ENCODE measurements at regions not wholly inside any gene's neighbourhood (a gene's known extent, or its start where the extent isn't known, plus 50 kb on each side); places are given as distances from the start of the nearest gene placed in this dataset.

- 28 to 41% methylated on average over 11 to 12 of the region's 13 CpGs for WGBS, 2 experiments (ENCODE audit: low coverage in 1 of 2, low lambda C conversion rate in 2 of 2, missing lambda C conversion rate in 2 of 2)
- Histone ChIP-seq H3K9me3 (ENCODE audit: low read depth) (no peaks in the 10 kb centered on the region), H3K4me1 (ENCODE audit: insufficient read depth) (peaks cover 10% of the 10 kb centered on the region; the same call in 1 of the 2 replicates), H3K27me3 (replicated peaks; ENCODE audit: insufficient read depth) (no peaks in the 10 kb centered on the region), H3K9me2 (ENCODE audit: insufficient read depth) (no peaks in the 10 kb centered on the region), H4K20me1 (ENCODE audit: insufficient read depth) (no peaks in the 10 kb centered on the region), H3F3A (ENCODE audit: insufficient read depth) (peaks cover 8% of the 10 kb centered on the region), H3K27ac (no peak overlapping the region), H3K4me3 (no peak overlapping the region), H3K9ac (no peak overlapping the region), H2AFZ (peak overlapping the region; percentile 77; the same call in 1 of the 2 replicates), H3K4me2 (ENCODE audit: unreplicated experiment) (no peak overlapping the region), H3K36me3 (ENCODE audit: low read depth) (no peaks in the 10 kb centered on the region), H3K79me2 (ENCODE audit: insufficient read depth) (no peaks in the 10 kb centered on the region)
- in situ Hi-C loops (cut with MboI), result no loop called here
- DNase-seq, result peak; percentile 19
- TF ChIP-seq EZH2 (IDR thresholded peaks at IDR 0.05; ENCODE audit: insufficient read depth, poor library complexity, severe bottlenecking), result no peak
- TF ChIP-seq EZH2phosphoT487 (IDR thresholded peaks at IDR 0.05; ENCODE audit: insufficient read depth, low read depth), result no peak
Observed at GRCh38 chrX:9339603-9340491, 125.0 kb upstream of the TBL1X start.

GRCh38 chrX:9340598-9341290, 124.1 kb upstream of the TBL1X start:
- no peaks in the 10 kb centered on the region for H3K79me2 ChIP-seq (ENCODE audit: insufficient read depth)
- no peaks in the 10 kb centered on the region for H3K9me2 ChIP-seq (ENCODE audit: insufficient read depth)
- H3K27me3 ChIP-seq (replicated peaks; ENCODE audit: insufficient read depth), result no peaks in the 10 kb centered on the region
- H2AFZ ChIP-seq, result peak overlapping the region; percentile 77
- H3K4me2 ChIP-seq (ENCODE audit: unreplicated experiment), result peak overlapping the region; percentile 79
- H4K20me1 ChIP-seq (ENCODE audit: insufficient read depth), result no peaks in the 10 kb centered on the region
- in situ Hi-C loops (cut with MboI), result no loop called here
- DNase-seq, result peak; percentile 61
- H3K4me1 ChIP-seq (ENCODE audit: insufficient read depth), result peaks cover 10% of the 10 kb centered on the region; the same call in 1 of the 2 replicates
- H3K9me3 ChIP-seq (ENCODE audit: low read depth), result no peaks in the 10 kb centered on the region
- H3K4me3 ChIP-seq, result peak overlapping the region; percentile 73
- H3F3A ChIP-seq (ENCODE audit: insufficient read depth), result peaks cover 8% of the 10 kb centered on the region
- TF ChIP-seq EZH2 (IDR thresholded peaks at IDR 0.05; ENCODE audit: insufficient read depth, poor library complexity, severe bottlenecking) (no peak), EZH2phosphoT487 (IDR thresholded peaks at IDR 0.05; ENCODE audit: insufficient read depth, low read depth) (no peak)
- no peaks in the 10 kb centered on the region for H3K36me3 ChIP-seq (ENCODE audit: low read depth)
- H3K27ac ChIP-seq, result peak overlapping the region; percentile 71
- WGBS, 2 experiments (ENCODE audit: low coverage in 1 of 2, low lambda C conversion rate in 2 of 2, missing lambda C conversion rate in 2 of 2), result 5 to 11% methylated on average over 10 to 16 of the region's 16 CpGs
- peak overlapping the region; percentile 65 for H3K9ac ChIP-seq

- H3F3A ChIP-seq (ENCODE audit: insufficient read depth), result peaks cover 8% of the 10 kb centered on the region
- peak overlapping the region; percentile 65 for H3K9ac ChIP-seq
- no peaks in the 10 kb centered on the region for H3K36me3 ChIP-seq (ENCODE audit: low read depth)
- H2AFZ ChIP-seq, result peak overlapping the region; percentile 77
- in situ Hi-C loops (cut with MboI), result no loop called here
- 2% methylated on average over 12 to 15 of the region's 15 CpGs for WGBS, 2 experiments (ENCODE audit: low coverage in 1 of 2, low lambda C conversion rate in 2 of 2, missing lambda C conversion rate in 2 of 2)
- peak overlapping the region; percentile 79 for H3K4me2 ChIP-seq (ENCODE audit: unreplicated experiment)
- TF ChIP-seq EZH2 (IDR thresholded peaks at IDR 0.05; ENCODE audit: insufficient read depth, poor library complexity, severe bottlenecking) (no peak), EZH2phosphoT487 (IDR thresholded peaks at IDR 0.05; ENCODE audit: insufficient read depth, low read depth) (no peak)
- H3K9me3 ChIP-seq (ENCODE audit: low read depth), result no peaks in the 10 kb centered on the region
- no peaks in the 10 kb centered on the region for H3K9me2 ChIP-seq (ENCODE audit: insufficient read depth)
- H3K4me1 ChIP-seq (ENCODE audit: insufficient read depth), result peaks cover 10% of the 10 kb centered on the region; the same call in 1 of the 2 replicates
- H4K20me1 ChIP-seq (ENCODE audit: insufficient read depth), result no peaks in the 10 kb centered on the region
- no peaks in the 10 kb centered on the region for H3K27me3 ChIP-seq (replicated peaks; ENCODE audit: insufficient read depth)
- peak overlapping the region; percentile 71 for H3K27ac ChIP-seq
- H3K4me3 ChIP-seq, result peak overlapping the region; percentile 73
- H3K79me2 ChIP-seq (ENCODE audit: insufficient read depth), result no peaks in the 10 kb centered on the region
- DNase-seq, result peak; percentile 62
Observed at GRCh38 chrX:9341291-9342201, 123.3 kb upstream of the TBL1X start.

All from GM23248 (cell line).